Endothelial cell of umbilical vein (primary cell): ENCODE measurements at regions not wholly inside any gene's neighbourhood (a gene's known extent, or its start where the extent isn't known, plus 50 kb on each side); places are given as distances from the start of the nearest gene placed in this dataset.

ENCODE experiments used
- BruUV-seq: library from RNA; stranded (reverse); fragments of 400-500 nt; replicated peaks from 2 replicates; lab custom pipeline; 2021; lab: Mats Ljungman, UMichigan
- CTCF ChIA-PET: fragments of 300-600, 350-600 bp; sonication (Branson Sonifier 250); formaldehyde crosslinking; loops from one replicate; lab custom pipeline; 2021; ENCODE audit warnings: antibody characterized with exemption, inconsistent platforms; lab: Charles Lee
- POLR2A ChIA-PET: fragments of 300-600, 350-600 bp; sonication (Branson Sonifier 250); formaldehyde crosslinking; loops from one replicate; lab custom pipeline; 2021; ENCODE audit warnings: antibody characterized with exemption, inconsistent platforms; lab: Charles Lee
- DNase-seq: peaks from one replicate; pipeline ENCODE4 v3.0.0-alpha.2; 2011; ENCODE audit warnings: low read depth, low spot score
- FAIRE-seq: peaks from 2 replicates; lab custom pipeline; 2011; peaks lifted over from hg19 to GRCh38; lab: Jason Lieb, UNC
- H2AFZ ChIP-seq: 2 replicates; pipeline ENCODE4 v1.6.0; 2012; ENCODE audit warnings: low read depth, low read length, control low read depth, inconsistent platforms
- H3K27ac ChIP-seq: 2 replicates; pipeline ENCODE4 v1.5.1; 2011; ENCODE audit warnings: low read depth, mild to moderate bottlenecking, control low read depth, low read length, moderate library complexity; ENCODE audit not compliant: insufficient read depth
- H3K27me3 ChIP-seq, 2 experiments: 2 replicates each; pipeline versions ENCODE4 v1.6.0 to v1.6.1; 2011; ENCODE audit warnings: low read length in 2 of 2, mixed read lengths in 1 of 2; ENCODE audit not compliant: control insufficient read depth in 2 of 2, insufficient read depth in 2 of 2
- H3K36me3 ChIP-seq, 2 experiments: 2 replicates in 1 of 2; 3 replicates in 1 of 2; pipeline ENCODE4 v1.5.1; 2011; ENCODE audit warnings: low read length in 2 of 2, mild to moderate bottlenecking in 1 of 2, moderate library complexity in 1 of 2; ENCODE audit not compliant: control insufficient read depth in 2 of 2, insufficient read depth in 2 of 2; ENCODE audit errors: extremely low read depth in 1 of 2
- H3K4me1 ChIP-seq: 3 replicates; pipeline ENCODE4 v1.5.1; 2011; ENCODE audit warnings: mild to moderate bottlenecking, low read length; ENCODE audit not compliant: control insufficient read depth, insufficient read depth; ENCODE audit errors: extremely low read depth
- H3K4me2 ChIP-seq: 2 replicates; pipeline ENCODE4 v1.6.1; 2011; ENCODE audit warnings: low read length, control low read depth, mixed read lengths; ENCODE audit not compliant: insufficient read depth
- H3K4me3 ChIP-seq, 3 experiments: fragments of 200-600 bp in 1 of 3; sonication (generic), shearing (Covaris generic) in 1 of 3; replicated peaks in 1 of 3; 2 replicates each; pipeline ENCODE4 v1.5.1; 2011 to 2016; ENCODE audit warnings: control low read depth in 3 of 3, low read length in 3 of 3, mild to moderate bottlenecking in 2 of 3, inconsistent platforms in 1 of 3, low read depth in 1 of 3, moderate library complexity in 1 of 3; ENCODE audit not compliant: insufficient read depth in 1 of 3
- H3K79me2 ChIP-seq: 2 replicates; pipeline ENCODE4 v1.6.0; 2012; ENCODE audit warnings: low read length, inconsistent platforms; ENCODE audit not compliant: control insufficient read depth, insufficient read depth
- H3K9ac ChIP-seq: replicated peaks from 2 replicates; pipeline ENCODE3; 2011; ENCODE audit warnings: low read length, control low read depth; ENCODE audit not compliant: insufficient read depth; ENCODE audit errors: extremely low read depth
- H3K9me1 ChIP-seq: replicated peaks from 3 replicates; pipeline ENCODE4 v1.6.0; 2011; ENCODE audit warnings: mild to moderate bottlenecking, low read length; ENCODE audit not compliant: control insufficient read depth, insufficient read depth; ENCODE audit errors: extremely low read depth
- H3K9me3 ChIP-seq: replicated peaks from 2 replicates; pipeline ENCODE4 v1.5.1; 2012; ENCODE audit warnings: low read length, inconsistent platforms; ENCODE audit not compliant: control insufficient read depth, insufficient read depth
- H4K20me1 ChIP-seq: replicated peaks from 2 replicates; pipeline ENCODE3; 2011; ENCODE audit warnings: mild to moderate bottlenecking, low read length; ENCODE audit not compliant: control insufficient read depth, insufficient read depth; ENCODE audit errors: extremely low read depth
- CTCF ChIP-seq, 2 donors: IDR thresholded peaks; 1 replicate in 1 of 2; 2 replicates in 1 of 2; pipeline ENCODE4 v1.5.1; 2011; ENCODE audit warnings: low read length in 2 of 2, mild to moderate bottlenecking in 2 of 2, moderate library complexity in 2 of 2, control low read depth in 1 of 2, inconsistent platforms in 1 of 2, low read depth in 1 of 2; ENCODE audit not compliant: insufficient read depth in 1 of 2; ENCODE audit errors: extremely low read depth in 1 of 2
- EZH2 ChIP-seq: IDR thresholded peaks from 2 replicates; pipeline ENCODE4 v1.6.1; 2012; ENCODE audit warnings: borderline replicate concordance, low read depth, mild to moderate bottlenecking, moderate library complexity, low read length, inconsistent platforms; ENCODE audit not compliant: severe bottlenecking
- FOS ChIP-seq: IDR thresholded peaks from 2 replicates; pipeline ENCODE4 v1.6.1; 2011; ENCODE audit warnings: mild to moderate bottlenecking, low read length, moderate library complexity, borderline replicate concordance; ENCODE audit not compliant: insufficient read depth
- GATA2 ChIP-seq: IDR thresholded peaks from 2 replicates; pipeline ENCODE4 v1.7.0; 2011; ENCODE audit warnings: low read depth, mild to moderate bottlenecking, moderate library complexity, mixed read lengths, low read length; ENCODE audit not compliant: insufficient read length, insufficient read depth
- JUN ChIP-seq: IDR thresholded peaks from 2 replicates; pipeline ENCODE4 v1.6.1; 2011; ENCODE audit warnings: borderline replicate concordance, low read depth; ENCODE audit not compliant: insufficient read length, insufficient read depth
- MYC ChIP-seq: IDR thresholded peaks from one replicate; pipeline ENCODE4 v1.6.1; 2011; ENCODE audit warnings: mild to moderate bottlenecking, low read depth, low read length
- POLR2A ChIP-seq: IDR thresholded peaks from 2 replicates; pipeline ENCODE4 v1.6.1; 2012; ENCODE audit warnings: low read depth, mild to moderate bottlenecking, control low read depth, low read length
- POLR2AphosphoS5 ChIP-seq: IDR thresholded peaks from 2 replicates; pipeline ENCODE4 v1.6.1; 2012; ENCODE audit warnings: low read depth, mild to moderate bottlenecking, control low read depth, low read length, moderate library complexity; ENCODE audit not compliant: insufficient read depth
- dilution Hi-C: fragments of 300-500 bp; cut with MboI; formaldehyde crosslinking; loops from one replicate; pipeline ENCODE4 v1.15.0; 2019; ENCODE audit warnings: low sequenced_read_pairs; ENCODE audit not compliant: extremely low pct_ligation_motif_present
- intact Hi-C: fragments of 100-400 bp; cut with micrococcal nuclease; formaldehyde crosslinking; loops from one replicate; pipeline ENCODE4 v1.10.0; 2022
- TF ChIP-seq, protein P1 (sequence below): IDR thresholded peaks from 2 replicates; pipeline ENCODE4 v1.6.1; 2011; ENCODE audit not compliant: insufficient read depth, insufficient read length

DNA sequence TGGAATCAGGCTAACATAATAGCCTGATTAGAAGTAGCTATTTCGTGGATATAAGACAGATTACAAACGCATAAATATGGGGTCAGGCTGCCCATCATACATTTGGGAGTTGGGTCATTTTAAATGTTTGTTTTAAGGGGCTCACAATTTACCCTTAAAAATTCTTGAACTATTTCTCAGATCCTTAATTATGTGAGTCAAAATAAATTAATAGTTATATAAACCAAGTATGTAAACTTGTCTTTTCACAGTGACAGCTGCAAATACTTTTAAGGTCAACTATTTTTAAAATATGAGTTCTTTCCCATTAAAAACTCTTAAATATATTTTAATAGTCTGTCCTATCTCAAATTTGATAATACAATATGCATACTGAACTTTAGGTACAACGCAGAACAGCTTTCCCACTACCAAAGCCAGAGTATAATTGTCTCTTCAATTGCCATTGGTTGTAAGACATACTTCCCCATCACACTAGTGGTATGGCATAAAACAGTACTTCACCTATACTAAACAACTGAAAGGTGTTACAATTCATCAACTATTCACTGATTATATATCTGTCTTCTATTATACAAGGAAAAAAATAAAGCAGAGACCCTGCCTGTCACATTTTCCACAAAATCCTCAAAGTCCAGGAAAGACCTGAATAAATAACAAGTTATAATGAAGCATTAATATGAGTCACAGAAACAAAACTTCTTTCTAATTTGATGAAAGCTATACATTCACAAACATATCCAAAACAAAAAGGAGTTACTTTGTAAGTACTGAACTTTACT lies 80.8 kb upstream of the COL21A1 start:
- Histone ChIP-seq H3K36me3 (no peaks in the 10 kb centered on the region), H3K9me1 (no peaks in the 10 kb centered on the region), H2AFZ (no peak overlapping the region), H3K4me3 (no peak overlapping the region), H3K9ac (no peak overlapping the region), H3K4me1 (peaks cover 20% of the 10 kb centered on the region), H3K27me3 (no peaks in the 10 kb centered on the region), H3K9me3 (no peaks in the 10 kb centered on the region), H3K79me2 (no peaks in the 10 kb centered on the region), H4K20me1 (no peaks in the 10 kb centered on the region), H3K4me2 (no peak overlapping the region), H3K27ac (peak overlapping the region; percentile 60)
- intact Hi-C loops: no loop called here
- ChIA-PET POLR2A (no interaction called here), CTCF (interaction anchor here (1.5 to 2.3 kb wide), 4 partner anchors 11 to 267 kb away, joined by 5 to 18 read pairs (median 9); no protein-coding TSS in a partner anchor)
- no TSS peak for BruUV-seq
- FAIRE-seq (no peak), DNase-seq (peak; percentile 85)
- TF ChIP-seq GATA2 (no peak), POLR2A (no peak), JUN (peak; percentile 24)
- dilution Hi-C loops: no loop called here

- TF ChIP-seq CTCF (IDR thresholded peaks at IDR 0.05; ENCODE audit: extremely low read depth in 1 of 2, insufficient read depth in 1 of 2, low read depth in 1 of 2, low read length in 2 of 2) (no peak), JUN (no peak), POLR2AphosphoS5 (no peak), GATA2 (no peak), EZH2 (no peak), FOS (no peak), POLR2A (no peak), MYC (no peak)
- TF ChIP-seq, protein P1, sequence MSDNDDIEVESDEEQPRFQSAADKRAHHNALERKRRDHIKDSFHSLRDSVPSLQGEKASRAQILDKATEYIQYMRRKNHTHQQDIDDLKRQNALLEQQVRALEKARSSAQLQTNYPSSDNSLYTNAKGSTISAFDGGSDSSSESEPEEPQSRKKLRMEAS: no peak
- FAIRE-seq: no peak
- H3K9me3 ChIP-seq: no peaks in the 10 kb centered on the region
- no peak overlapping the region for H3K27ac ChIP-seq
- POLR2A ChIA-PET: no interaction called here
- CTCF ChIA-PET: no interaction called here
- no peak overlapping the region for H3K4me2 ChIP-seq
- H3K9ac ChIP-seq: no peak overlapping the region
- H3K4me3 ChIP-seq: no peak overlapping the region
- no peaks in the 10 kb centered on the region for H3K36me3 ChIP-seq
- no peaks in the 10 kb centered on the region for H3K79me2 ChIP-seq
- dilution Hi-C loops (no loop called here), intact Hi-C loops (no loop called here)
- H3K4me1 ChIP-seq: peaks cover 14% of the 10 kb centered on the region
- H4K20me1 ChIP-seq: no peaks in the 10 kb centered on the region
- H2AFZ ChIP-seq: peak overlapping the region; percentile 26
- H3K27me3 ChIP-seq: no peaks in the 10 kb centered on the region
- no peaks in the 10 kb centered on the region for H3K9me1 ChIP-seq
- no peak for DNase-seq
- no TSS peak for BruUV-seq
These were observed 77.0 kb upstream of the COL21A1 start for GRCh38 chr6:56324396-56324795.
